Endothelial cell of umbilical vein (primary cell): ENCODE measurements at regions not wholly inside any gene's neighbourhood (a gene's known extent, or its start where the extent isn't known, plus 50 kb on each side); places are given as distances from the start of the nearest gene placed in this dataset.

Experiments
- BruUV-seq: library from RNA; stranded (reverse); fragments of 400-500 nt; replicated peaks from 2 replicates; lab custom pipeline; 2021; lab: Mats Ljungman, UMichigan
- CTCF ChIA-PET: fragments of 300-600, 350-600 bp; sonication (Branson Sonifier 250); formaldehyde crosslinking; loops from one replicate; lab custom pipeline; 2021; ENCODE audit warnings: antibody characterized with exemption, inconsistent platforms; lab: Charles Lee
- POLR2A ChIA-PET: fragments of 300-600, 350-600 bp; sonication (Branson Sonifier 250); formaldehyde crosslinking; loops from one replicate; lab custom pipeline; 2021; ENCODE audit warnings: antibody characterized with exemption, inconsistent platforms; lab: Charles Lee
- DNase-seq: peaks from one replicate; pipeline ENCODE4 v3.0.0-alpha.2; 2011; ENCODE audit warnings: low read depth, low spot score
- FAIRE-seq: peaks from 2 replicates; lab custom pipeline; 2011; peaks lifted over from hg19 to GRCh38; lab: Jason Lieb, UNC
- H2AFZ ChIP-seq: 2 replicates; pipeline ENCODE4 v1.6.0; 2012; ENCODE audit warnings: low read depth, low read length, control low read depth, inconsistent platforms
- H3K27ac ChIP-seq: 2 replicates; pipeline ENCODE4 v1.5.1; 2011; ENCODE audit warnings: low read depth, mild to moderate bottlenecking, control low read depth, low read length, moderate library complexity; ENCODE audit not compliant: insufficient read depth
- H3K27me3 ChIP-seq, 2 experiments: 2 replicates each; pipeline versions ENCODE4 v1.6.0 to v1.6.1; 2011; ENCODE audit warnings: low read length in 2 of 2, mixed read lengths in 1 of 2; ENCODE audit not compliant: control insufficient read depth in 2 of 2, insufficient read depth in 2 of 2
- H3K36me3 ChIP-seq, 2 experiments: 2 replicates in 1 of 2; 3 replicates in 1 of 2; pipeline ENCODE4 v1.5.1; 2011; ENCODE audit warnings: low read length in 2 of 2, mild to moderate bottlenecking in 1 of 2, moderate library complexity in 1 of 2; ENCODE audit not compliant: control insufficient read depth in 2 of 2, insufficient read depth in 2 of 2; ENCODE audit errors: extremely low read depth in 1 of 2
- H3K4me1 ChIP-seq: 3 replicates; pipeline ENCODE4 v1.5.1; 2011; ENCODE audit warnings: mild to moderate bottlenecking, low read length; ENCODE audit not compliant: control insufficient read depth, insufficient read depth; ENCODE audit errors: extremely low read depth
- H3K4me2 ChIP-seq: 2 replicates; pipeline ENCODE4 v1.6.1; 2011; ENCODE audit warnings: low read length, control low read depth, mixed read lengths; ENCODE audit not compliant: insufficient read depth
- H3K4me3 ChIP-seq, 3 experiments: fragments of 200-600 bp in 1 of 3; sonication (generic), shearing (Covaris generic) in 1 of 3; replicated peaks in 1 of 3; 2 replicates each; pipeline ENCODE4 v1.5.1; 2011 to 2016; ENCODE audit warnings: control low read depth in 3 of 3, low read length in 3 of 3, mild to moderate bottlenecking in 2 of 3, inconsistent platforms in 1 of 3, low read depth in 1 of 3, moderate library complexity in 1 of 3; ENCODE audit not compliant: insufficient read depth in 1 of 3
- H3K79me2 ChIP-seq: 2 replicates; pipeline ENCODE4 v1.6.0; 2012; ENCODE audit warnings: low read length, inconsistent platforms; ENCODE audit not compliant: control insufficient read depth, insufficient read depth
- H3K9ac ChIP-seq: replicated peaks from 2 replicates; pipeline ENCODE3; 2011; ENCODE audit warnings: low read length, control low read depth; ENCODE audit not compliant: insufficient read depth; ENCODE audit errors: extremely low read depth
- H3K9me1 ChIP-seq: replicated peaks from 3 replicates; pipeline ENCODE4 v1.6.0; 2011; ENCODE audit warnings: mild to moderate bottlenecking, low read length; ENCODE audit not compliant: control insufficient read depth, insufficient read depth; ENCODE audit errors: extremely low read depth
- H3K9me3 ChIP-seq: replicated peaks from 2 replicates; pipeline ENCODE4 v1.5.1; 2012; ENCODE audit warnings: low read length, inconsistent platforms; ENCODE audit not compliant: control insufficient read depth, insufficient read depth
- H4K20me1 ChIP-seq: replicated peaks from 2 replicates; pipeline ENCODE3; 2011; ENCODE audit warnings: mild to moderate bottlenecking, low read length; ENCODE audit not compliant: control insufficient read depth, insufficient read depth; ENCODE audit errors: extremely low read depth
- CTCF ChIP-seq, 2 donors: IDR thresholded peaks; 1 replicate in 1 of 2; 2 replicates in 1 of 2; pipeline ENCODE4 v1.5.1; 2011; ENCODE audit warnings: low read length in 2 of 2, mild to moderate bottlenecking in 2 of 2, moderate library complexity in 2 of 2, control low read depth in 1 of 2, inconsistent platforms in 1 of 2, low read depth in 1 of 2; ENCODE audit not compliant: insufficient read depth in 1 of 2; ENCODE audit errors: extremely low read depth in 1 of 2
- EZH2 ChIP-seq: IDR thresholded peaks from 2 replicates; pipeline ENCODE4 v1.6.1; 2012; ENCODE audit warnings: borderline replicate concordance, low read depth, mild to moderate bottlenecking, moderate library complexity, low read length, inconsistent platforms; ENCODE audit not compliant: severe bottlenecking
- FOS ChIP-seq: IDR thresholded peaks from 2 replicates; pipeline ENCODE4 v1.6.1; 2011; ENCODE audit warnings: mild to moderate bottlenecking, low read length, moderate library complexity, borderline replicate concordance; ENCODE audit not compliant: insufficient read depth
- GATA2 ChIP-seq: IDR thresholded peaks from 2 replicates; pipeline ENCODE4 v1.7.0; 2011; ENCODE audit warnings: low read depth, mild to moderate bottlenecking, moderate library complexity, mixed read lengths, low read length; ENCODE audit not compliant: insufficient read length, insufficient read depth
- JUN ChIP-seq: IDR thresholded peaks from 2 replicates; pipeline ENCODE4 v1.6.1; 2011; ENCODE audit warnings: borderline replicate concordance, low read depth; ENCODE audit not compliant: insufficient read length, insufficient read depth
- MAX ChIP-seq: IDR thresholded peaks from 2 replicates; pipeline ENCODE4 v1.6.1; 2011; ENCODE audit not compliant: insufficient read depth, insufficient read length
- MYC ChIP-seq: IDR thresholded peaks from one replicate; pipeline ENCODE4 v1.6.1; 2011; ENCODE audit warnings: mild to moderate bottlenecking, low read depth, low read length
- POLR2A ChIP-seq: IDR thresholded peaks from 2 replicates; pipeline ENCODE4 v1.6.1; 2012; ENCODE audit warnings: low read depth, mild to moderate bottlenecking, control low read depth, low read length
- POLR2AphosphoS5 ChIP-seq: IDR thresholded peaks from 2 replicates; pipeline ENCODE4 v1.6.1; 2012; ENCODE audit warnings: low read depth, mild to moderate bottlenecking, control low read depth, low read length, moderate library complexity; ENCODE audit not compliant: insufficient read depth
- dilution Hi-C: fragments of 300-500 bp; cut with MboI; formaldehyde crosslinking; loops from one replicate; pipeline ENCODE4 v1.15.0; 2019; ENCODE audit warnings: low sequenced_read_pairs; ENCODE audit not compliant: extremely low pct_ligation_motif_present
- intact Hi-C: fragments of 100-400 bp; cut with micrococcal nuclease; formaldehyde crosslinking; loops from one replicate; pipeline ENCODE4 v1.10.0; 2022

GRCh38 chr4:137310166-137310565, 222.1 kb downstream of the PCDH18 start:
- no TSS peak for BruUV-seq
- no peak overlapping the region for H3K4me3 ChIP-seq
- H3K9me1 ChIP-seq = no peaks in the 10 kb centered on the region
- DNase-seq (no peak), FAIRE-seq (no peak)
- H3K79me2 ChIP-seq = no peaks in the 10 kb centered on the region
- no peak overlapping the region for H2AFZ ChIP-seq
- ChIA-PET CTCF (no interaction called here), POLR2A (no interaction called here)
- H3K4me1 ChIP-seq = no peaks in the 10 kb centered on the region
- no peaks in the 10 kb centered on the region for H3K9me3 ChIP-seq
- no peak overlapping the region for H3K9ac ChIP-seq
- dilution Hi-C loops (no loop called here), intact Hi-C loops (loop anchor here (10.0 kb wide), 1 partner anchor 145 kb away; no protein-coding TSS in a partner anchor)
- H3K27me3 ChIP-seq = no peaks in the 10 kb centered on the region
- no peaks in the 10 kb centered on the region for H4K20me1 ChIP-seq
- H3K36me3 ChIP-seq = no peaks in the 10 kb centered on the region
- TF ChIP-seq EZH2 = no peak
- no peak for TF ChIP-seq MAX
- no peak for TF ChIP-seq FOS
- no peak for TF ChIP-seq POLR2A
- no peak for TF ChIP-seq JUN
- TF ChIP-seq GATA2 = no peak
- no peak for TF ChIP-seq MYC
- no peak for TF ChIP-seq CTCF (IDR thresholded peaks at IDR 0.05; ENCODE audit: extremely low read depth in 1 of 2, insufficient read depth in 1 of 2, low read depth in 1 of 2, low read length in 2 of 2)
- no peak for TF ChIP-seq POLR2AphosphoS5
- H3K4me2 ChIP-seq = no peak overlapping the region
- no peak overlapping the region for H3K27ac ChIP-seq
